Hepatocyte (in vitro differentiated cells): ENCODE measurements at regions not wholly inside any gene's neighbourhood (a gene's known extent, or its start where the extent isn't known, plus 50 kb on each side); places are given as distances from the start of the nearest gene placed in this dataset.

Experiments used
- EZH2 ChIP-seq: fragments of 200-600 bp; sonication (generic); IDR thresholded peaks from 2 replicates; pipeline ENCODE4 v1.6.1; 2016; ENCODE audit warnings: antibody characterized with exemption, mild to moderate bottlenecking, borderline replicate concordance
- EZH2phosphoT487 ChIP-seq: fragments of 200-600 bp; sonication (generic); IDR thresholded peaks from one replicate; pipeline ENCODE4 v1.6.1; 2018; ENCODE audit warnings: antibody characterized with exemption, mild to moderate bottlenecking, low read depth, moderate library complexity; ENCODE audit not compliant: unreplicated experiment, severe bottlenecking
- TF ChIP-seq, protein P1 (sequence below): fragments of 200-600 bp; sonication (generic); IDR thresholded peaks from 2 replicates; pipeline ENCODE4 v1.5.1; 2016; ENCODE audit warnings: antibody characterized with exemption, mild to moderate bottlenecking; ENCODE audit not compliant: poor library complexity

DNA sequence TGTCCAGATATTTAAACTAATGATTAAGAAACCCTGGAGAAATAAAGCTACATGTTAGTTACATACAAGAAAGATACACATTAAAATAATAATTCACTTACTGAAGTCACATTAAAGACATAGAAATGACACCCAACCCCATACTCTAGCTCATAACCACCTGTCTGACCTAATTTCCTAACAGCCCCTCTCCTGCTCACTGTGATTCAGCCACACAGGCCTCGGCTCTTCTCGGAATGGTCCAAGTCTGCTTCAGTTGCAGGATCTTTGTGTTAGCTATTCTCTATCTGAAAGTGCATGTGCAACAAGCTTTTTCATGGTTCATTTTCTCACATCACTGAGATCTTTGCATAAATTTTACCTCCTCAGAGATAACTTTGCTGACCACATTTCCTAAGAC lies 209.8 kb downstream of the TM2D1 start:
- TF ChIP-seq EZH2: no peak
- TF ChIP-seq, protein P1, sequence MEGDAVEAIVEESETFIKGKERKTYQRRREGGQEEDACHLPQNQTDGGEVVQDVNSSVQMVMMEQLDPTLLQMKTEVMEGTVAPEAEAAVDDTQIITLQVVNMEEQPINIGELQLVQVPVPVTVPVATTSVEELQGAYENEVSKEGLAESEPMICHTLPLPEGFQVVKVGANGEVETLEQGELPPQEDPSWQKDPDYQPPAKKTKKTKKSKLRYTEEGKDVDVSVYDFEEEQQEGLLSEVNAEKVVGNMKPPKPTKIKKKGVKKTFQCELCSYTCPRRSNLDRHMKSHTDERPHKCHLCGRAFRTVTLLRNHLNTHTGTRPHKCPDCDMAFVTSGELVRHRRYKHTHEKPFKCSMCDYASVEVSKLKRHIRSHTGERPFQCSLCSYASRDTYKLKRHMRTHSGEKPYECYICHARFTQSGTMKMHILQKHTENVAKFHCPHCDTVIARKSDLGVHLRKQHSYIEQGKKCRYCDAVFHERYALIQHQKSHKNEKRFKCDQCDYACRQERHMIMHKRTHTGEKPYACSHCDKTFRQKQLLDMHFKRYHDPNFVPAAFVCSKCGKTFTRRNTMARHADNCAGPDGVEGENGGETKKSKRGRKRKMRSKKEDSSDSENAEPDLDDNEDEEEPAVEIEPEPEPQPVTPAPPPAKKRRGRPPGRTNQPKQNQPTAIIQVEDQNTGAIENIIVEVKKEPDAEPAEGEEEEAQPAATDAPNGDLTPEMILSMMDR: no peak
- TF ChIP-seq EZH2phosphoT487: no peak
